C4-2B (cell line): ENCODE measurements at regions not wholly inside any gene's neighbourhood (a gene's known extent, or its start where the extent isn't known, plus 50 kb on each side); places are given as distances from the start of the nearest gene placed in this dataset.

Source experiments
- ZFX ChIP-seq: fragments of 450-650 bp; IDR thresholded peaks from 2 replicates; pipeline ENCODE4 v1.6.1; 2017
- TF ChIP-seq, protein P1 (sequence below): fragments of 450-650 bp; conservative IDR thresholded peaks from 2 replicates; pipeline ENCODE4 v1.5.1; 2017; ENCODE audit warnings: mild to moderate bottlenecking

DNA sequence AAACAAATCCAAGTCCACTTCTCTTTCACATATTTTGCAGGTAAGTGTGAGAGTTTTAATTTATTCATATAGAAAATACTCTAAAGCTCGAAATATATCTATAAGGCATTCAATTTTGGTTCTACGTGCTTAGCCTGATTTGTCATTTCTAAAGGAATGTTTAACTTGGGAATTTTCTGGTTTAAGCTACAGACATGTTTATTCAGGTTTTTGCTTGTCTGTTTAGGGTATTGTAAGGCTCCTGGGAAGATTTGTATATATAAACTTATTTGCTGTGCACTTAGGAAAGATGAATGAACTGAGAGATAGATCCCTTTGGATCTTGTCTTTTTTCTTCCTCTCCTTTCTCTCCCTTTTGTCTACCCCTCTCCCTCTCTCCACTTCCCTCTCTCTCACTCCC, 185.9 kb upstream of the NEIL3 start:
- TF ChIP-seq, protein P1, sequence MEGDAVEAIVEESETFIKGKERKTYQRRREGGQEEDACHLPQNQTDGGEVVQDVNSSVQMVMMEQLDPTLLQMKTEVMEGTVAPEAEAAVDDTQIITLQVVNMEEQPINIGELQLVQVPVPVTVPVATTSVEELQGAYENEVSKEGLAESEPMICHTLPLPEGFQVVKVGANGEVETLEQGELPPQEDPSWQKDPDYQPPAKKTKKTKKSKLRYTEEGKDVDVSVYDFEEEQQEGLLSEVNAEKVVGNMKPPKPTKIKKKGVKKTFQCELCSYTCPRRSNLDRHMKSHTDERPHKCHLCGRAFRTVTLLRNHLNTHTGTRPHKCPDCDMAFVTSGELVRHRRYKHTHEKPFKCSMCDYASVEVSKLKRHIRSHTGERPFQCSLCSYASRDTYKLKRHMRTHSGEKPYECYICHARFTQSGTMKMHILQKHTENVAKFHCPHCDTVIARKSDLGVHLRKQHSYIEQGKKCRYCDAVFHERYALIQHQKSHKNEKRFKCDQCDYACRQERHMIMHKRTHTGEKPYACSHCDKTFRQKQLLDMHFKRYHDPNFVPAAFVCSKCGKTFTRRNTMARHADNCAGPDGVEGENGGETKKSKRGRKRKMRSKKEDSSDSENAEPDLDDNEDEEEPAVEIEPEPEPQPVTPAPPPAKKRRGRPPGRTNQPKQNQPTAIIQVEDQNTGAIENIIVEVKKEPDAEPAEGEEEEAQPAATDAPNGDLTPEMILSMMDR = no peak
- no peak for TF ChIP-seq ZFX
